ENCODE measurements at regions not wholly inside any gene's neighbourhood (a gene's known extent, or its start where the extent isn't known, plus 50 kb on each side); places are given as distances from the start of the nearest gene placed in this dataset.

GRCh38 chr7:32661929-32662328, 166.6 kb downstream of the AVL9 start:
- Histone ChIP-seq H3K9me3 (no peaks in the 10 kb centered on the region), H2AFZ (ENCODE audit: low read depth) (no peak overlapping the region), H3K79me2 (ENCODE audit: insufficient read depth) (no peaks in the 10 kb centered on the region), H4K20me1 (ENCODE audit: insufficient read depth) (no peaks in the 10 kb centered on the region), H3K36me3 (replicated peaks in 1 of 2; ENCODE audit: control insufficient read depth in 1 of 2, insufficient read depth in 2 of 2, low read length in 1 of 2) (peaks cover 0 to 6% of the 10 kb centered on the region in 2 experiments), H3F3A (replicated peaks; ENCODE audit: insufficient read depth) (no peaks in the 10 kb centered on the region), H3K9me2 (no peaks in the 10 kb centered on the region), H3K4me1 (ENCODE audit: control insufficient read depth in 1 of 2, insufficient read depth in 2 of 2, low read depth in 1 of 2, low read length in 1 of 2) (no peaks in the 10 kb centered on the region; a peak in 2 of 4 replicates), H3K27me3 (ENCODE audit: insufficient read depth) (no peaks in the 10 kb centered on the region), H3K4me3 (ENCODE audit: low read depth in 2 of 2, low read length in 1 of 2) (no peak overlapping the region), H3K9ac (no peak overlapping the region), H3K27ac (ENCODE audit: low read depth in 2 of 2, low read length in 1 of 2) (no peak overlapping the region), H3K4me2 (no peak overlapping the region)
- ChIA-PET POLR2A (no interaction called here), CTCF (interaction anchor here (0.7 kb wide), 1 partner anchor 1527 kb away, joined by 3 read pairs; no protein-coding TSS in a partner anchor)
- no peak for TF ChIP-seq MXI1 (IDR thresholded peaks at IDR 0.05; ENCODE audit: low read depth, low read length)
- no peak for TF ChIP-seq CHD2 (IDR thresholded peaks at IDR 0.05; ENCODE audit: low read length, partially characterized antibody)
- TF ChIP-seq, protein P1, sequence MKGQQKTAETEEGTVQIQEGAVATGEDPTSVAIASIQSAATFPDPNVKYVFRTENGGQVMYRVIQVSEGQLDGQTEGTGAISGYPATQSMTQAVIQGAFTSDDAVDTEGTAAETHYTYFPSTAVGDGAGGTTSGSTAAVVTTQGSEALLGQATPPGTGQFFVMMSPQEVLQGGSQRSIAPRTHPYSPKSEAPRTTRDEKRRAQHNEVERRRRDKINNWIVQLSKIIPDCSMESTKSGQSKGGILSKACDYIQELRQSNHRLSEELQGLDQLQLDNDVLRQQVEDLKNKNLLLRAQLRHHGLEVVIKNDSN (IDR thresholded peaks at IDR 0.05; ENCODE audit: borderline replicate concordance, low read depth): no peak
- no peak for TF ChIP-seq TCF12 (IDR thresholded peaks at IDR 0.05)
- no peak for TF ChIP-seq RXRA (IDR thresholded peaks at IDR 0.05; ENCODE audit: borderline replicate concordance, low read depth)
- no peak for TF ChIP-seq SMC3 (IDR thresholded peaks at IDR 0.05; ENCODE audit: low read depth, low read length)
- TF ChIP-seq NRF1 (IDR thresholded peaks at IDR 0.05; ENCODE audit: low read depth, low read length): no peak
- TF ChIP-seq FOSL2 (IDR thresholded peaks at IDR 0.05; ENCODE audit: borderline replicate concordance, low read depth): no peak
- no peak for TF ChIP-seq JUND (IDR thresholded peaks at IDR 0.05)
- no peak for TF ChIP-seq NFIC (IDR thresholded peaks at IDR 0.05; ENCODE audit: borderline replicate concordance)
- no peak for TF ChIP-seq MAX (IDR thresholded peaks at IDR 0.05; ENCODE audit: low read depth)
- no peak for TF ChIP-seq POLR2AphosphoS5 (IDR thresholded peaks at IDR 0.05; ENCODE audit: low read depth, low read length)
- no peak for TF ChIP-seq RAD21 (IDR thresholded peaks at IDR 0.05; ENCODE audit: low read length)
- no peak for TF ChIP-seq EP300 (IDR thresholded peaks at IDR 0.05; ENCODE audit: borderline replicate concordance in 1 of 2, low read depth in 1 of 2, low read length in 1 of 2)
- no peak for TF ChIP-seq TAF1 (IDR thresholded peaks at IDR 0.05; ENCODE audit: borderline replicate concordance, low read depth, low read length)
- TF ChIP-seq REST (IDR thresholded peaks at IDR 0.05; ENCODE audit: low read depth, low read length): no peak
- TF ChIP-seq, protein P2, sequence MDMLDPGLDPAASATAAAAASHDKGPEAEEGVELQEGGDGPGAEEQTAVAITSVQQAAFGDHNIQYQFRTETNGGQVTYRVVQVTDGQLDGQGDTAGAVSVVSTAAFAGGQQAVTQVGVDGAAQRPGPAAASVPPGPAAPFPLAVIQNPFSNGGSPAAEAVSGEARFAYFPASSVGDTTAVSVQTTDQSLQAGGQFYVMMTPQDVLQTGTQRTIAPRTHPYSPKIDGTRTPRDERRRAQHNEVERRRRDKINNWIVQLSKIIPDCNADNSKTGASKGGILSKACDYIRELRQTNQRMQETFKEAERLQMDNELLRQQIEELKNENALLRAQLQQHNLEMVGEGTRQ (IDR thresholded peaks at IDR 0.05; ENCODE audit: borderline replicate concordance, low read depth, low read length): no peak
- WGBS (ENCODE audit: low lambda C conversion rate): 88% methylated on average over 1 of the region's 1 CpG
- DNase-seq: no peak
